Transverse colon (tissue), 4 donors: ENCODE measurements at regions not wholly inside any gene's neighbourhood (a gene's known extent, or its start where the extent isn't known, plus 50 kb on each side); places are given as distances from the start of the nearest gene placed in this dataset.

ENCODE experiments used
- CTCF ChIP-seq, 5 experiments: fragments of 200-600 bp in 3 of 5; fragments of 450-650 bp in 2 of 5; sonication (generic) in 3 of 5; IDR thresholded peaks; 1 replicate in 2 of 5; 2 replicates in 3 of 5; pipeline ENCODE4 v1.5.1; 2016 to 2017; ENCODE audit warnings: antibody characterized with exemption in 5 of 5, inconsistent platforms in 3 of 5, mild to moderate bottlenecking in 2 of 5, moderate library complexity in 1 of 5
- EP300 ChIP-seq: sonication (generic); formaldehyde crosslinking; IDR thresholded peaks from one replicate; pipeline ENCODE4 v1.6.1; 2017; ENCODE audit warnings: antibody characterized with exemption, low read depth
- POLR2AphosphoS5 ChIP-seq, 3 donors: sonication (generic); formaldehyde crosslinking; IDR thresholded peaks; one replicate each; pipeline ENCODE4 v1.6.1; 2016; ENCODE audit warnings: antibody characterized with exemption in 3 of 3

- TF ChIP-seq POLR2AphosphoS5 (IDR thresholded peaks at IDR 0.05) (no peak), CTCF (IDR thresholded peaks at IDR 0.05) (no peak), EP300 (no peak)
These were observed 135.5 kb upstream of the PRNP start for GRCh38 chr20:4550740-4551139.
